ENCODE measurements at regions not wholly inside any gene's neighbourhood (a gene's known extent, or its start where the extent isn't known, plus 50 kb on each side); places are given as distances from the start of the nearest gene placed in this dataset.

- TF ChIP-seq CTCF (IDR thresholded peaks at IDR 0.05; ENCODE audit: low read depth, low read length): no peak
- H3K27ac ChIP-seq: no peak overlapping the region
Observed at GRCh38 chr6:113039005-113039404, 691.9 kb downstream of the RFPL4B start.

GRCh38 chr6:113047148-113047547 lies 700.0 kb downstream of the RFPL4B start:
- H3K4me1 ChIP-seq (ENCODE audit: low read depth): no peaks in the 10 kb centered on the region
- no peaks in the 10 kb centered on the region for H3K9me3 ChIP-seq (ENCODE audit: low read depth)

More at GRCh38 chr6:113039005-113039404, 691.9 kb downstream of the RFPL4B start:
- no peak overlapping the region for H3K4me3 ChIP-seq
- H3K36me3 ChIP-seq: no peaks in the 10 kb centered on the region
- no peak for DNase-seq (ENCODE audit: low read depth in 1 of 2, low spot score in 1 of 2)
- H3K4me1 ChIP-seq (ENCODE audit: low read depth): peaks cover 10% of the 10 kb centered on the region
- H3K9me3 ChIP-seq (ENCODE audit: low read depth): no peaks in the 10 kb centered on the region
- no peaks in the 10 kb centered on the region for H3K27me3 ChIP-seq

GRCh38 chr6:113047932-113048331 lies 700.8 kb downstream of the RFPL4B start:
- H3K27ac ChIP-seq: no peak overlapping the region
- TF ChIP-seq CTCF (IDR thresholded peaks at IDR 0.05; ENCODE audit: low read depth, low read length): no peak
- no peak for DNase-seq (ENCODE audit: low read depth in 1 of 2, low spot score in 1 of 2)
- H3K36me3 ChIP-seq: no peaks in the 10 kb centered on the region
- no peak overlapping the region for H3K4me3 ChIP-seq
- no peaks in the 10 kb centered on the region for H3K9me3 ChIP-seq (ENCODE audit: low read depth)
- no peaks in the 10 kb centered on the region for H3K4me1 ChIP-seq (ENCODE audit: low read depth)
- H3K27me3 ChIP-seq: no peaks in the 10 kb centered on the region

More at GRCh38 chr6:113047148-113047547, 700.0 kb downstream of the RFPL4B start:
- no peak for DNase-seq (ENCODE audit: low read depth in 1 of 2, low spot score in 1 of 2)
- H3K27me3 ChIP-seq: no peaks in the 10 kb centered on the region
- no peak overlapping the region for H3K27ac ChIP-seq
- no peak overlapping the region for H3K4me3 ChIP-seq
- no peak for TF ChIP-seq CTCF (IDR thresholded peaks at IDR 0.05; ENCODE audit: low read depth, low read length)
- no peaks in the 10 kb centered on the region for H3K36me3 ChIP-seq

GRCh38 chr6:113048741-113049140 lies 701.6 kb downstream of the RFPL4B start:
- Histone ChIP-seq H3K27ac (no peak overlapping the region), H3K4me3 (no peak overlapping the region), H3K4me1 (ENCODE audit: low read depth) (no peaks in the 10 kb centered on the region), H3K27me3 (no peaks in the 10 kb centered on the region), H3K36me3 (no peaks in the 10 kb centered on the region), H3K9me3 (ENCODE audit: low read depth) (no peaks in the 10 kb centered on the region)
- DNase-seq (ENCODE audit: low read depth in 1 of 2, low spot score in 1 of 2): no peak
- no peak for TF ChIP-seq CTCF (IDR thresholded peaks at IDR 0.05; ENCODE audit: low read depth, low read length)

- DNase-seq (ENCODE audit: low read depth in 1 of 2, low spot score in 1 of 2): no peak
- no peak overlapping the region for H3K27ac ChIP-seq
- no peak for TF ChIP-seq CTCF (IDR thresholded peaks at IDR 0.05; ENCODE audit: low read depth, low read length)
- no peaks in the 10 kb centered on the region for H3K27me3 ChIP-seq
- no peaks in the 10 kb centered on the region for H3K9me3 ChIP-seq (ENCODE audit: low read depth)
- H3K4me3 ChIP-seq: no peak overlapping the region
- no peaks in the 10 kb centered on the region for H3K4me1 ChIP-seq (ENCODE audit: low read depth)
- no peaks in the 10 kb centered on the region for H3K36me3 ChIP-seq
Observed at GRCh38 chr6:113049190-113049589, 702.1 kb downstream of the RFPL4B start.
